ENCODE measurements at regions not wholly inside any gene's neighbourhood (a gene's known extent, or its start where the extent isn't known, plus 50 kb on each side); places are given as distances from the start of the nearest gene placed in this dataset.

DNA sequence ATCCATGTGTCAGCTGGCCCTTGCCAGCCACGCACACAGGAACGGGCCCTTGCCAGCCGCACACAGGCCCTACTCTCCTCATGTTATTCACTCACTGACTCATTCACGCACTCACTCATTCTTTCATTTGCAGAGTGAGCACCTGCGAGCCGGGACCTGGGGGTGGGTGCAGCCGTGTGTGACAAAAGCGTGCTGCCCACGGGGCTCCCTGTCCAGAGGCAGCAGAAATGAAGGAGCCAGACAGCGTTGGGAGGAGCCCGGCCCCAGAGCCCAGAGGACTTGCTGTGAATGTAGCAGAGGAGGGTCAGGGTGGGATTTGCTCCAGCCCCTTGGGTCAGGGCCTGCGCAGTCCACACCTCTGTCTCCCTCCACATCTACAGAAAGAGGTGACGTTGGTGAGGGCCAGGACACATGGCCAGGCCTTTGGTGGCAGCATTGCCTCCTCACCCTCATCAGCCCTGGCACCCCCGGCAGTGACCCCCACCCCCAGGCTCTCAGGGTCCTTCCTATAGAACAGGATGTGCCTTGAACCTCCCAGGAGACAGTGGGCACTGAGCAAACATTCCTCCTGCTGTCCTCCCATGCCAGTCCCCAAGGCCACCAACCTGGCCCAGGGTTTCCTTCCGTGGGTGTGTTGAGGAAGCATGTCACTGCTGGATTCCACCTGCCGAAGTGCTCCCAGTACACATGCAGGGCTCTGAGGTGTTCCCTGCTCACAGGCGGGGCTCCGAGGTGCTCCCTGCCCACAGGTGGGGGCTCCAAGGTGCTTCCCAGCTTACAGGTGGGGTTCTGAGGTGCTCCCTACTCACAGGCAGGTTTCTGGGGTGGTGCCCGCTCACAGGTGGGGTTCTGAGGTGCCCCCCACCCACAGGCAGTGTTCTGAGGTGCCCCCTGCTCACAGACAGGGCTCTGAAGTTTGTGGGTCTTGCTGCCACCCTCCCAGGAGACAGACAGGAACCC is 105.7 kb downstream of the HMX1 start:
- H3K27ac ChIP-seq (ENCODE audit: low read length, poor library complexity, severe bottlenecking): no peak overlapping the region
- H2BK5ac ChIP-seq (ENCODE audit: low read depth, low read length, poor library complexity, severe bottlenecking): no peak overlapping the region
- no peak overlapping the region for H4K91ac ChIP-seq (ENCODE audit: low read length)
- H3K4ac ChIP-seq (ENCODE audit: low read depth in 1 of 2, low read length in 2 of 2): no peak overlapping the region
- H2BK15ac ChIP-seq (ENCODE audit: low read depth, poor library complexity, severe bottlenecking): no peak overlapping the region
- H3K4me3 ChIP-seq (ENCODE audit: insufficient read depth in 1 of 2, low read depth in 1 of 2, low read length in 2 of 2): no peak overlapping the region
- H3K4me1 ChIP-seq (ENCODE audit: control insufficient read depth, insufficient read depth, low read depth, low read length): no peaks in the 10 kb centered on the region
- H3K79me1 ChIP-seq (replicated peaks; ENCODE audit: low read length, poor library complexity, severe bottlenecking): no peaks in the 10 kb centered on the region
- WGBS: 83% methylated on average over 17 of the region's 19 CpGs
- H4K8ac ChIP-seq (ENCODE audit: low read length): no peak overlapping the region
- H3K18ac ChIP-seq (ENCODE audit: low read depth in 1 of 2, low read length in 2 of 2): no peak overlapping the region
- no peaks in the 10 kb centered on the region for H3K36me3 ChIP-seq (ENCODE audit: control insufficient read depth in 1 of 2, insufficient read depth in 2 of 2, low read depth in 1 of 2, low read length in 2 of 2)
- no peak overlapping the region for H2AFZ ChIP-seq (ENCODE audit: low read depth, low read length)
- H2BK12ac ChIP-seq (ENCODE audit: low read length in 2 of 2): no peak overlapping the region
- peaks cover 0 to 6% of the 10 kb centered on the region in 2 experiments for H3K27me3 ChIP-seq (ENCODE audit: control insufficient read depth in 1 of 2, insufficient read depth in 1 of 2, low read length in 2 of 2)
- no peak overlapping the region for H3K4me2 ChIP-seq (ENCODE audit: low read length, poor library complexity, severe bottlenecking)
- H3K14ac ChIP-seq (ENCODE audit: low read length in 2 of 2): no peak overlapping the region
- H2BK120ac ChIP-seq (ENCODE audit: low read depth, low read length): no peak overlapping the region
- no peaks in the 10 kb centered on the region for H3K9me3 ChIP-seq (ENCODE audit: control insufficient read depth, low read length)
- no peak overlapping the region for H2AK5ac ChIP-seq (ENCODE audit: low read length, severe bottlenecking)
- no peak for DNase-seq
- H3K23ac ChIP-seq (ENCODE audit: low read length in 2 of 2): no peak overlapping the region
- no peak overlapping the region for H3K9ac ChIP-seq (ENCODE audit: low read length)

GRCh38 chr4:8765084-8765483 is 106.6 kb downstream of the HMX1 start:
- Histone ChIP-seq H2AFZ (ENCODE audit: low read depth, low read length) (no peak overlapping the region), H4K8ac (ENCODE audit: low read length) (no peak overlapping the region), H3K4me3 (ENCODE audit: insufficient read depth in 1 of 2, low read depth in 1 of 2, low read length in 2 of 2) (no peak overlapping the region), H3K9me3 (ENCODE audit: control insufficient read depth, low read length) (no peaks in the 10 kb centered on the region), H3K18ac (ENCODE audit: low read depth in 1 of 2, low read length in 2 of 2) (no peak overlapping the region), H3K27me3 (ENCODE audit: control insufficient read depth in 1 of 2, insufficient read depth in 1 of 2, low read length in 2 of 2) (peaks cover 0 to 6% of the 10 kb centered on the region in 2 experiments), H3K14ac (ENCODE audit: low read length in 2 of 2) (no peak overlapping the region), H3K4me1 (ENCODE audit: control insufficient read depth, insufficient read depth, low read depth, low read length) (no peaks in the 10 kb centered on the region), H3K23ac (ENCODE audit: low read length in 2 of 2) (no peak overlapping the region), H3K79me1 (replicated peaks; ENCODE audit: low read length, poor library complexity, severe bottlenecking) (no peaks in the 10 kb centered on the region), H2AK5ac (ENCODE audit: low read length, severe bottlenecking) (no peak overlapping the region), H3K4me2 (ENCODE audit: low read length, poor library complexity, severe bottlenecking) (no peak overlapping the region), H3K9ac (ENCODE audit: low read length) (no peak overlapping the region), H4K91ac (ENCODE audit: low read length) (no peak overlapping the region), H2BK15ac (ENCODE audit: low read depth, poor library complexity, severe bottlenecking) (no peak overlapping the region), H2BK5ac (ENCODE audit: low read depth, low read length, poor library complexity, severe bottlenecking) (no peak overlapping the region), H2BK120ac (ENCODE audit: low read depth, low read length) (no peak overlapping the region), H2BK12ac (ENCODE audit: low read length in 2 of 2) (no peak overlapping the region), H3K27ac (ENCODE audit: low read length, poor library complexity, severe bottlenecking) (no peak overlapping the region), H3K36me3 (ENCODE audit: control insufficient read depth in 1 of 2, insufficient read depth in 2 of 2, low read depth in 1 of 2, low read length in 2 of 2) (no peaks in the 10 kb centered on the region), H3K4ac (ENCODE audit: low read depth in 1 of 2, low read length in 2 of 2) (no peak overlapping the region)
- no peak for DNase-seq
- WGBS: 70% methylated on average over 11 of the region's 11 CpGs

DNA sequence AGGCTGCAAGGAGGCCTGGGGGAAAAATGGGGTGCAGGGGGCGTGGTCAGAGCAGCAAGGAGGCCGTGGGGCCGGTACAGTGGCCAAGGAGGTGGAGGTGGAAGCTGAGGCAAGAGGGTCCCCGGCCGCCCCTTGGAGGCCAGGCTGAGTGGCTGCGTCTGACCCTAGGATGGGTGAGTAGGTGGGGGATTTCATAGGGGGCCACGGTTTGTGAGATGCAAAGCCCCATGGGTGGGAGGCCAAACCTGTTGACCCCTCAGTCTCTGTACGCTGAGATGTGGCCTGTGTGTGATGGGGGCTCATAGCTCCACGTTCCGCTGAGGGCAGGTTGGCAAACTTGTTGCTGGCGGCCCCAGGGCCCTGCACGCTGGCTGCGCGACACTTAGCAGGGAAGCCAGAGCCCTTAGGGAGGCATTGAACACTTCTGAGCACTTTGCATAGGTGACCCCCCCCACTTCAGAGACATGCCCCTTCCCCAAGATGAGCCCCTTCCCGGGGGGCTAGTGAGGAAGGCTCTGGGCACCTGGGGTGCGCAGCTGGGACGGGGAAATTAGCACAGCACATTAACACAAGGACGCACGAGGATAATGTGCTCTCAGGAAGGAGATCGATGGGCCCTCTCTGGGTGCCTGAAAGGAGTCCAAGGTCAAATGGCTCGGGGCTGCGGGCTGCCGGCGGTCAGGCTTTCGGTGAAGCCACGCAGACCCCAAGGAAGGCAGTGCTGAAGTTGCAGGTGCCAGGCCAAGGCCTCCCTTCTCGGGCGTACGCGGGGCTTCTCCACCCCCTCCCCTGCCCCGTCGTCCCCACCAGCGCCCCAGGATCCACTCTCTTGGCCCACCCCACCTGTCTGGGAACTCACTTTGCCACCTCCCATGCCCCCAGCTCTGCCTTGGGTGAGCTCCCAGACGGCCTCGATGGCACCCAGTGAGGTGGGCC is 107.4 kb downstream of the HMX1 start:
- 79% methylated on average over 35 of the region's 35 CpGs for WGBS

More for the DNA sequence above, 107.4 kb downstream of the HMX1 start:
- no peak overlapping the region for H3K14ac ChIP-seq (ENCODE audit: low read length in 2 of 2)
- no peak overlapping the region for H3K23ac ChIP-seq (ENCODE audit: low read length in 2 of 2)
- H4K91ac ChIP-seq (ENCODE audit: low read length): no peak overlapping the region
- no peak overlapping the region for H3K4me3 ChIP-seq (ENCODE audit: insufficient read depth in 1 of 2, low read depth in 1 of 2, low read length in 2 of 2)
- H3K27me3 ChIP-seq (ENCODE audit: control insufficient read depth in 1 of 2, insufficient read depth in 1 of 2, low read length in 2 of 2): peaks cover 0 to 6% of the 10 kb centered on the region in 2 experiments
- no peak overlapping the region for H3K4me2 ChIP-seq (ENCODE audit: low read length, poor library complexity, severe bottlenecking)
- no peaks in the 10 kb centered on the region for H3K79me1 ChIP-seq (replicated peaks; ENCODE audit: low read length, poor library complexity, severe bottlenecking)
- H3K18ac ChIP-seq (ENCODE audit: low read depth in 1 of 2, low read length in 2 of 2): no peak overlapping the region
- no peak overlapping the region for H3K9ac ChIP-seq (ENCODE audit: low read length)
- H2BK120ac ChIP-seq (ENCODE audit: low read depth, low read length): no peak overlapping the region
- H3K4me1 ChIP-seq (ENCODE audit: control insufficient read depth, insufficient read depth, low read depth, low read length): no peaks in the 10 kb centered on the region
- no peak for DNase-seq
- no peak overlapping the region for H3K4ac ChIP-seq (ENCODE audit: low read depth in 1 of 2, low read length in 2 of 2)
- no peak overlapping the region for H2BK15ac ChIP-seq (ENCODE audit: low read depth, poor library complexity, severe bottlenecking)
- no peak overlapping the region for H2AK5ac ChIP-seq (ENCODE audit: low read length, severe bottlenecking)
- no peaks in the 10 kb centered on the region for H3K36me3 ChIP-seq (ENCODE audit: control insufficient read depth in 1 of 2, insufficient read depth in 2 of 2, low read depth in 1 of 2, low read length in 2 of 2)
- H3K9me3 ChIP-seq (ENCODE audit: control insufficient read depth, low read length): no peaks in the 10 kb centered on the region
- no peak overlapping the region for H2AFZ ChIP-seq (ENCODE audit: low read depth, low read length)
- no peak overlapping the region for H4K8ac ChIP-seq (ENCODE audit: low read length)
- H3K27ac ChIP-seq (ENCODE audit: low read length, poor library complexity, severe bottlenecking): no peak overlapping the region
- H2BK12ac ChIP-seq (ENCODE audit: low read length in 2 of 2): no peak overlapping the region
- no peak overlapping the region for H2BK5ac ChIP-seq (ENCODE audit: low read depth, low read length, poor library complexity, severe bottlenecking)

All from mesenchymal stem cell (in vitro differentiated cells and primary cell).